Gastrocnemius medialis (tissue), 4 donors: ENCODE measurements at regions not wholly inside any gene's neighbourhood (a gene's known extent, or its start where the extent isn't known, plus 50 kb on each side); places are given as distances from the start of the nearest gene placed in this dataset.

ENCODE experiments used
- POLR2A ChIP-seq, 2 donors: fragments of 450-650 bp; IDR thresholded peaks; one replicate each; pipeline ENCODE4 v1.6.1; 2017; ENCODE audit warnings: antibody characterized with exemption in 2 of 2, mild to moderate bottlenecking in 2 of 2, moderate library complexity in 2 of 2
- TF ChIP-seq, protein P1 (sequence below), 5 experiments: fragments of 450-650 bp in 3 of 5; fragments of 200-600 bp in 2 of 5; sonication (generic) in 2 of 5; IDR thresholded peaks in 4 of 5; conservative IDR thresholded peaks in 1 of 5; 1 replicate in 4 of 5; 2 replicates in 1 of 5; pipeline ENCODE4 v1.5.1; 2016 to 2019; ENCODE audit warnings: antibody characterized with exemption in 5 of 5, mild to moderate bottlenecking in 3 of 5, moderate library complexity in 3 of 5

DNA sequence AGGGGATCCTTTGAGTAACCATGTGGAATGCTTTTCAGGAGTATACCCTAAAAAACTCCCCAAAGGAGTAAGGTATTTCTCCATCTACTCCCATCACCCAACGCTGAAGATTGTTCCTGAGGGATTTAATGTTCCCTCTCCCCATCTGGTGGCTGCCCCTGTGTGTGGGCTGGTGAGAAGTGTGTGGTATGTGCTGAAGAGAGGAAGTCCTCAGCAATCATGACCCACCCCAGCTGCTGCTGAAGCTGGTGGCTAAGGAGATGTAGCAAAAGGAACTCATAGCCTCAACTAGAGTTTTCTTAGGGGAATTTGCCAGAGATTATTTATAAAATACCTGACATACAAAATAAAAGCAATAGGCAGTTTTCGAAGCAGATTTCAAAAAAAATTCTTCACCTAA lies 114.3 kb upstream of the JAG1 start:
- TF ChIP-seq, protein P1, sequence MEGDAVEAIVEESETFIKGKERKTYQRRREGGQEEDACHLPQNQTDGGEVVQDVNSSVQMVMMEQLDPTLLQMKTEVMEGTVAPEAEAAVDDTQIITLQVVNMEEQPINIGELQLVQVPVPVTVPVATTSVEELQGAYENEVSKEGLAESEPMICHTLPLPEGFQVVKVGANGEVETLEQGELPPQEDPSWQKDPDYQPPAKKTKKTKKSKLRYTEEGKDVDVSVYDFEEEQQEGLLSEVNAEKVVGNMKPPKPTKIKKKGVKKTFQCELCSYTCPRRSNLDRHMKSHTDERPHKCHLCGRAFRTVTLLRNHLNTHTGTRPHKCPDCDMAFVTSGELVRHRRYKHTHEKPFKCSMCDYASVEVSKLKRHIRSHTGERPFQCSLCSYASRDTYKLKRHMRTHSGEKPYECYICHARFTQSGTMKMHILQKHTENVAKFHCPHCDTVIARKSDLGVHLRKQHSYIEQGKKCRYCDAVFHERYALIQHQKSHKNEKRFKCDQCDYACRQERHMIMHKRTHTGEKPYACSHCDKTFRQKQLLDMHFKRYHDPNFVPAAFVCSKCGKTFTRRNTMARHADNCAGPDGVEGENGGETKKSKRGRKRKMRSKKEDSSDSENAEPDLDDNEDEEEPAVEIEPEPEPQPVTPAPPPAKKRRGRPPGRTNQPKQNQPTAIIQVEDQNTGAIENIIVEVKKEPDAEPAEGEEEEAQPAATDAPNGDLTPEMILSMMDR (IDR thresholded peaks at IDR 0.05 in 4 of 5, conservative IDR thresholded peaks at IDR 0.05 in 1 of 5): no peak
- TF ChIP-seq POLR2A (IDR thresholded peaks at IDR 0.05): no peak
